ENCODE measurements at regions not wholly inside any gene's neighbourhood (a gene's known extent, or its start where the extent isn't known, plus 50 kb on each side); places are given as distances from the start of the nearest gene placed in this dataset.
"Not testable (repeated sequence)": the region's sequence is repeated elsewhere in the genome, so short reads cannot be mapped to it uniquely, and the experiment has no call there.

- H3K4me3 ChIP-seq, result no peak overlapping the region
- no peak for DNase-seq
- in situ Hi-C loops (cut with MboI; ENCODE audit: low pct_ligation_motif_present in 1 of 4, low pct_unique_long_range_greater_than_20kb in 1 of 4, low sequenced_read_pairs in 3 of 4) (no loop called here), intact Hi-C loops (cut with DNase I; ENCODE audit: low total_unique reads) (no loop called here)
- no peak overlapping the region for H3K27ac ChIP-seq
- H3K9me3 ChIP-seq, result no peaks in the 10 kb centered on the region
- H3K27me3 ChIP-seq, result no peaks in the 10 kb centered on the region
- 88 to 90% methylated on average over 5 of the region's 5 CpGs for WGBS, 2 donors (ENCODE audit: low coverage in 1 of 2)
- H3K4me1 ChIP-seq, result no peaks in the 10 kb centered on the region
- no peaks in the 10 kb centered on the region for H3K36me3 ChIP-seq
- TF ChIP-seq EP300 (IDR thresholded peaks at IDR 0.05; ENCODE audit: low read depth), result no peak
- TF ChIP-seq CTCF (IDR thresholded peaks at IDR 0.05), result no peak
- TF ChIP-seq POLR2A (IDR thresholded peaks at IDR 0.05), result no peak
- no peak for TF ChIP-seq POLR2AphosphoS5 (IDR thresholded peaks at IDR 0.05)
Observed at GRCh38 chr7:65812281-65812680, 60.6 kb upstream of the VKORC1L1 start.

DNA sequence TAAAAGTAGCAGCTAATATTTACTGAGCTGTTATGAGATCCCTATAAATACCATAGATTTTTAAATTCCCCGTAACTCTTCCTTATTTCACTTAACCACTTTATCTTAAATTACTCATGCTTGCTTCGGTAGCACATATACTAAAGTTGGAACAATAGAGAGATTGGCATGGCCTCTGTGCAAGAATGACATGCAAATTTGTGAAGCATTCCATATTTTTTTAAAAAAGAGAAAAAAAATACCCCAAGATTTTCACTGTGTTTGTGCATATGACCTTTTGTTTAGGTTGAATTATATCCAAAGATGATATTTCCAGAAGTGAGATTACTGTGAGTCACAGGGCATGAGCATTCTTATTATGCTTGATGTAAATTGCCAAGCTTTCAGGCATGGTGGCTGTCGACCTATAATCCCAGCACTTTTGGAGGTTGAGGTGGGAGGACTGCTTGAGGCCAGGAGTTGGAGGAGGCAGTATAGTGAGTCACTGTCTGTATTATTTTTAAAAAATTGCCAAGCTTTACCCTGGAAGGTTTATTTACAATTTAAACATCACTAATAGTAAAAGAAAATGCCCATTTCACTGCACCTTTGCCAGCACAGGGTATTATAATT, 58.2 kb upstream of the VKORC1L1 start:
- H3K27me3 ChIP-seq; H3K36me3 ChIP-seq; H3K27ac ChIP-seq; H3K4me1 ChIP-seq; H3K9me3 ChIP-seq; H3K4me3 ChIP-seq; DNase-seq; intact Hi-C loops (cut with DNase I; ENCODE audit: low total_unique reads); in situ Hi-C loops (cut with MboI; ENCODE audit: low pct_ligation_motif_present in 1 of 4, low pct_unique_long_range_greater_than_20kb in 1 of 4, low sequenced_read_pairs in 3 of 4): not testable (repeated sequence)
- WGBS, 2 donors (ENCODE audit: low coverage in 1 of 2), result 73 to 77% methylated on average over 3 of the region's 3 CpGs

DNA sequence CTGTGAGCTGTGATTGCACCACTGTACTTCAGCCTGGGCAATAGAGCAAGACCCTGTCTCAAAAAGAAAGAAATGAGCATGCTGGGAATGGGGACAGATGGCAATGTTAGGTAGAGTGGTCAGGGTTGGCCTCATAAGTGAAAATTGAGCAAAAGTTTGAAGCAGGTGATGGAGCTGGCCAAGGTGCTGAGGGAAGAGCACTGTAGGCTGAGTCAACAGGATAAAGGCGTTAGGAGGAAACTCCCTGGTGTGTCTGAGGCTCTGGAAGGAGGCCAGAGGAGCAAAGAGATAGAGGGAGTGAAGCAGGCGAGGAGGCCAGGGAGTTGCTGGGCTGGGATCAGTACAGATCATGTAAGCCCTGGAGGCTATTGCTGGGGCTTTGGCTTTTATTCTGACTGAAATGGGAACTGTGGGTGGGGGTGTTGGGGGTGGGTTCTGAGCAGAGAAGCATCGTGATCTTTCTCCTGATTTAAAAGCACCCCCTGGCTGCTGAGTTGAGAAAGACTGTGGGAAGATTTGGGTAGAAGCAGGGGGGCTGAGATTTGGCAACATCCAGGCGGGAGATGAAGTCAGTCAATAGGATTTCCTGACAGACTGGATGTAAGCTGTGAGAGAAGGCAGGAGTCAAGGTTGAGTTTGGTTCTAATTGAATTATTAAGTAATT, 52.5 kb upstream of the VKORC1L1 start:
- in situ Hi-C loops (cut with MboI; ENCODE audit: low pct_ligation_motif_present in 1 of 4, low pct_unique_long_range_greater_than_20kb in 1 of 4, low sequenced_read_pairs in 3 of 4) (no loop called here), intact Hi-C loops (cut with DNase I; ENCODE audit: low total_unique reads) (no loop called here)
- Histone ChIP-seq H3K4me1 (no peaks in the 10 kb centered on the region), H3K27me3 (no peaks in the 10 kb centered on the region), H3K9me3 (no peaks in the 10 kb centered on the region), H3K27ac (no peak overlapping the region), H3K4me3 (no peak overlapping the region), H3K36me3 (no peaks in the 10 kb centered on the region)
- TF ChIP-seq POLR2A (IDR thresholded peaks at IDR 0.05) (no peak), EP300 (IDR thresholded peaks at IDR 0.05; ENCODE audit: low read depth) (no peak), CTCF (IDR thresholded peaks at IDR 0.05) (no peak), POLR2AphosphoS5 (IDR thresholded peaks at IDR 0.05) (no peak)
- no peak for DNase-seq
- 35 to 60% methylated on average over 3 to 4 of the region's 4 CpGs for WGBS, 2 donors (ENCODE audit: low coverage in 1 of 2)

Small RNA genes in the stretch of these regions (small RNA-seq; reads per million reads assigned to genes)
- gene AC114501.1 (0 reads per million in 4 donors), gene RNU6-912P (0 reads per million in 4 donors), gene SNORA15B-2 (0 reads per million in 4 donors), gene SNORA22 (0 to 0.71 (median 0.09) reads per million in 4 donors)

Data from transverse colon (tissue), 4 donors.